SK-N-SH (cell line): ENCODE measurements at regions not wholly inside any gene's neighbourhood (a gene's known extent, or its start where the extent isn't known, plus 50 kb on each side); places are given as distances from the start of the nearest gene placed in this dataset.

Experiments used
- CTCF ChIA-PET: fragments of 300-600, 350-600 bp; formaldehyde crosslinking; extraction: SDS; loops from one replicate; lab custom pipeline; 2021; lab: Yijun Ruan, JAX
- POLR2A ChIA-PET: fragments of 350-600 bp; sonication (Branson Sonifier 250); formaldehyde crosslinking; extraction: SDS; loops from one replicate; lab custom pipeline; 2020; ENCODE audit warnings: antibody characterized with exemption, inconsistent platforms; lab: Yijun Ruan, JAX
- DNase-seq: peaks from one replicate; pipeline ENCODE4 v3.0.0; 2012
- H2AFZ ChIP-seq: fragments of 200-600 bp; sonication (generic); 2 replicates; pipeline ENCODE4 v1.8.1; 2016; ENCODE audit warnings: antibody characterized with exemption, mild to moderate bottlenecking, low read depth
- H3F3A ChIP-seq: fragments of 200-600 bp; sonication (generic); replicated peaks from 2 replicates; pipeline ENCODE3; 2016; ENCODE audit warnings: antibody characterized with exemption, mild to moderate bottlenecking; ENCODE audit not compliant: insufficient read depth
- H3K27ac ChIP-seq, 2 experiments: fragments of 200-500 bp in 1 of 2; fragments of 200-600 bp in 1 of 2; sonication (Bioruptor generic) in 1 of 2; sonication (generic), shearing (Covaris generic) in 1 of 2; 2 replicates each; pipeline versions ENCODE4 v1.5.1 to v1.6.1; 2014 to 2016; ENCODE audit warnings: low read depth in 2 of 2, inconsistent platforms in 1 of 2, low read length in 1 of 2, mild to moderate bottlenecking in 1 of 2, mixed read lengths in 1 of 2
- H3K27me3 ChIP-seq: fragments of 200-600 bp; sonication (generic), shearing (Covaris generic); 2 replicates; pipeline ENCODE4 v1.6.1; 2016; ENCODE audit warnings: mixed run types; ENCODE audit not compliant: insufficient read depth
- H3K36me3 ChIP-seq, 2 experiments: fragments of 200-500 bp in 1 of 2; fragments of 200-600 bp in 1 of 2; sonication (Bioruptor generic) in 1 of 2; sonication (generic) in 1 of 2; replicated peaks in 1 of 2; 2 replicates each; pipeline versions ENCODE3 to v1.5.1; 2014 to 2016; ENCODE audit warnings: low read length in 1 of 2, mild to moderate bottlenecking in 1 of 2; ENCODE audit not compliant: insufficient read depth in 2 of 2, control insufficient read depth in 1 of 2
- H3K4me1 ChIP-seq, 2 experiments: fragments of 200-500 bp in 1 of 2; fragments of 200-600 bp in 1 of 2; sonication (Bioruptor generic) in 1 of 2; sonication (generic), shearing (Covaris generic) in 1 of 2; 2 replicates each; pipeline versions ENCODE4 v1.5.1 to v1.6.1; 2014 to 2016; ENCODE audit warnings: low read depth in 1 of 2, low read length in 1 of 2, mixed run types in 1 of 2; ENCODE audit not compliant: insufficient read depth in 2 of 2, control insufficient read depth in 1 of 2
- H3K4me2 ChIP-seq: fragments of 200-600 bp; sonication (generic), shearing (Covaris generic); 2 replicates; pipeline ENCODE4 v1.6.1; 2017; ENCODE audit warnings: mixed run types
- H3K4me3 ChIP-seq, 2 experiments: fragments of 200-500 bp in 1 of 2; fragments of 200-600 bp in 1 of 2; sonication (Bioruptor generic) in 1 of 2; sonication (generic), shearing (Covaris generic) in 1 of 2; 2 replicates each; pipeline versions ENCODE4 v1.5.1 to v1.8.1; 2014 to 2016; ENCODE audit warnings: low read depth in 2 of 2, inconsistent platforms in 1 of 2, low read length in 1 of 2, mild to moderate bottlenecking in 1 of 2, mixed read lengths in 1 of 2, moderate library complexity in 1 of 2
- H3K79me2 ChIP-seq: fragments of 200-600 bp; sonication (generic); 2 replicates; pipeline ENCODE4 v1.8.1; 2017; ENCODE audit warnings: mild to moderate bottlenecking; ENCODE audit not compliant: insufficient read depth
- H3K9ac ChIP-seq: fragments of 200-600 bp; sonication (generic); 2 replicates; pipeline ENCODE4 v1.6.1; 2017; ENCODE audit warnings: mixed run types
- H3K9me2 ChIP-seq: fragments of 200-600 bp; sonication (generic); 2 replicates; pipeline ENCODE4 v1.6.1; 2017; ENCODE audit warnings: mixed run types
- H3K9me3 ChIP-seq: fragments of 200-600 bp; sonication (generic); 2 replicates; pipeline ENCODE4 v1.6.1; 2017; ENCODE audit warnings: mixed run types, mild to moderate bottlenecking, moderate library complexity
- H4K20me1 ChIP-seq: fragments of 200-600 bp; sonication (generic); 2 replicates; pipeline ENCODE4 v1.6.1; 2017; ENCODE audit warnings: mild to moderate bottlenecking, mixed run types; ENCODE audit not compliant: insufficient read depth
- FOSL2 ChIP-seq: IDR thresholded peaks from 2 replicates; pipeline ENCODE4 v1.4.0; 2012; ENCODE audit warnings: low read depth, mild to moderate bottlenecking, moderate library complexity, borderline replicate concordance
- FOXJ3 ChIP-seq: sonication (generic); formaldehyde crosslinking; IDR thresholded peaks from 2 replicates; pipeline ENCODE4 v1.5.1; 2020; ENCODE audit warnings: mild to moderate bottlenecking, missing genetic modification reagents
- JUND ChIP-seq: IDR thresholded peaks from 2 replicates; pipeline ENCODE4 v1.4.0; 2012
- MXI1 ChIP-seq: IDR thresholded peaks from 2 replicates; pipeline ENCODE4 v1.6.1; 2012; ENCODE audit warnings: mild to moderate bottlenecking, low read depth, low read length, improper control_type of control experiment
- POLR2AphosphoS5 ChIP-seq: IDR thresholded peaks from 2 replicates; pipeline ENCODE4 v1.6.1; 2012; ENCODE audit warnings: low read depth, low read length
- RAD21 ChIP-seq: IDR thresholded peaks from 2 replicates; pipeline ENCODE4 v1.6.1; 2012; ENCODE audit warnings: mild to moderate bottlenecking, low read length
- RFX5 ChIP-seq: IDR thresholded peaks from 2 replicates; pipeline ENCODE4 v1.6.1; 2012; ENCODE audit warnings: mild to moderate bottlenecking, improper control_type of control experiment, low read length
- SIN3A ChIP-seq: IDR thresholded peaks from 2 replicates; pipeline ENCODE4 v1.6.1; 2012; ENCODE audit warnings: low read depth, mild to moderate bottlenecking, low read length, moderate library complexity, borderline replicate concordance
- SMC3 ChIP-seq: IDR thresholded peaks from 2 replicates; pipeline ENCODE4 v1.6.1; 2012; ENCODE audit warnings: low read depth, low read length, improper control_type of control experiment
- TAF1 ChIP-seq: IDR thresholded peaks from 2 replicates; pipeline ENCODE4 v1.6.1; 2012; ENCODE audit warnings: low read depth, mild to moderate bottlenecking, low read length, moderate library complexity, borderline replicate concordance
- TCF12 ChIP-seq: IDR thresholded peaks from 2 replicates; pipeline ENCODE4 v1.4.0; 2012
- TEAD4 ChIP-seq: IDR thresholded peaks from 2 replicates; pipeline ENCODE4 v1.4.0; 2012; ENCODE audit warnings: mild to moderate bottlenecking, borderline replicate concordance; ENCODE audit not compliant: insufficient read depth
- USF1 ChIP-seq: IDR thresholded peaks from 2 replicates; pipeline ENCODE4 v1.4.0; 2012; ENCODE audit warnings: low read depth, borderline replicate concordance
- USF2 ChIP-seq: fragments of 150-350 bp; IDR thresholded peaks from 2 replicates; pipeline ENCODE4 v1.6.1; 2017; ENCODE audit warnings: antibody characterized with exemption, low read length, low read depth, borderline replicate concordance
- YY1 ChIP-seq: IDR thresholded peaks from 2 replicates; pipeline ENCODE4 v1.4.0; 2012; ENCODE audit warnings: low read depth, mild to moderate bottlenecking
- WGBS: methylation state at CpG from one replicate; pipeline ENCODE4 v1.1.6; 2017; ENCODE audit warnings: low lambda C conversion rate; 5-methylcytosine and 5-hydroxymethylcytosine counted together

- no peaks in the 10 kb centered on the region for H3F3A ChIP-seq
- DNase-seq = no peak
- ChIA-PET CTCF (no interaction called here), POLR2A (no interaction called here)
- H4K20me1 ChIP-seq = no peaks in the 10 kb centered on the region
- H2AFZ ChIP-seq = no peak overlapping the region
- H3K36me3 ChIP-seq = peaks cover 0 to 6% of the 10 kb centered on the region in 2 experiments
- TF ChIP-seq TCF12 (no peak), SMC3 (no peak), FOSL2 (no peak), TAF1 (no peak), USF1 (no peak), MXI1 (no peak), SIN3A (no peak), FOXJ3 (CRISPR knock-in tag) (no peak), JUND (no peak), TEAD4 (no peak), RAD21 (no peak)
- H3K27me3 ChIP-seq = no peaks in the 10 kb centered on the region
- no peaks in the 10 kb centered on the region for H3K9me2 ChIP-seq
- no peak overlapping the region for H3K27ac ChIP-seq
- H3K9me3 ChIP-seq = no peaks in the 10 kb centered on the region
- no peaks in the 10 kb centered on the region; a peak in 1 of 4 replicates for H3K4me1 ChIP-seq
- H3K4me2 ChIP-seq = no peak overlapping the region
- no peak overlapping the region for H3K4me3 ChIP-seq
- no peaks in the 10 kb centered on the region for H3K79me2 ChIP-seq
- WGBS = 20% methylated on average over 2 of the region's 2 CpGs
- no peak overlapping the region for H3K9ac ChIP-seq
Measured at GRCh38 chr6:141472162-141472928, 660.4 kb upstream of the GJE1 start.

- H4K20me1 ChIP-seq = no peaks in the 10 kb centered on the region
- DNase-seq = no peak
- no peaks in the 10 kb centered on the region; a peak in 1 of 4 replicates for H3K4me1 ChIP-seq
- CTCF ChIA-PET = no interaction called here
- H3K27ac ChIP-seq = no peak overlapping the region
- H3K79me2 ChIP-seq = no peaks in the 10 kb centered on the region
- no peak overlapping the region for H3K4me2 ChIP-seq
- 72% methylated on average over 2 of the region's 2 CpGs for WGBS
- no peaks in the 10 kb centered on the region for H3F3A ChIP-seq
- TF ChIP-seq SMC3 = no peak
- no peak for TF ChIP-seq USF2
- no peak for TF ChIP-seq POLR2AphosphoS5
- no peak for TF ChIP-seq FOSL2
- no peak for TF ChIP-seq YY1
- TF ChIP-seq RFX5 = no peak
- H3K9me3 ChIP-seq = no peaks in the 10 kb centered on the region
- peaks cover 0 to 6% of the 10 kb centered on the region in 2 experiments for H3K36me3 ChIP-seq
- H3K27me3 ChIP-seq = no peaks in the 10 kb centered on the region
- no peaks in the 10 kb centered on the region for H3K9me2 ChIP-seq
- H3K9ac ChIP-seq = no peak overlapping the region
- no peak overlapping the region for H2AFZ ChIP-seq
- H3K4me3 ChIP-seq = no peak overlapping the region
- POLR2A ChIA-PET = no interaction called here
Measured at GRCh38 chr6:141470810-141471209, 661.9 kb upstream of the GJE1 start.
